ENCODE measurements at regions not wholly inside any gene's neighbourhood (a gene's known extent, or its start where the extent isn't known, plus 50 kb on each side); places are given as distances from the start of the nearest gene placed in this dataset.
"Not testable (repeated sequence)": the region's sequence is repeated elsewhere in the genome, so short reads cannot be mapped to it uniquely, and the experiment has no call there.

GRCh38 chr7:81294897-81295515 lies 376.2 kb upstream of the SEMA3C start:
- TF ChIP-seq POLR2A (IDR thresholded peaks at IDR 0.05) (no peak), CTCF (IDR thresholded peaks at IDR 0.05) (no peak), POLR2AphosphoS5 (IDR thresholded peaks at IDR 0.05) (no peak), EP300 (IDR thresholded peaks at IDR 0.05) (no peak)
- Histone ChIP-seq H3K4me1 (peaks cover 15% of the 10 kb centered on the region), H3K27ac (no peak overlapping the region), H3K36me3 (no peaks in the 10 kb centered on the region), H3K9me3 (no peaks in the 10 kb centered on the region), H3K4me3 (no peak overlapping the region), H3K27me3 (no peaks in the 10 kb centered on the region)
- 95% methylated on average over 6 of the region's 12 CpGs for WGBS
- DNase-seq (ENCODE audit: low spot score in 2 of 2), result no peak

GRCh38 chr7:81293806-81294205 lies 375.0 kb upstream of the SEMA3C start:
- 80% methylated on average over 1 of the region's 1 CpG for WGBS
- Histone ChIP-seq H3K36me3 (no peaks in the 10 kb centered on the region), H3K27ac (no peak overlapping the region), H3K9me3 (no peaks in the 10 kb centered on the region), H3K27me3 (no peaks in the 10 kb centered on the region), H3K4me3 (no peak overlapping the region), H3K4me1 (peaks cover 6% of the 10 kb centered on the region)
- TF ChIP-seq EP300 (IDR thresholded peaks at IDR 0.05) (no peak), CTCF (IDR thresholded peaks at IDR 0.05) (no peak), POLR2A (IDR thresholded peaks at IDR 0.05) (no peak), POLR2AphosphoS5 (IDR thresholded peaks at IDR 0.05) (no peak)
- DNase-seq (ENCODE audit: low spot score in 2 of 2), result no peak

- not testable (repeated sequence) for DNase-seq (ENCODE audit: low spot score in 2 of 2); H3K27me3 ChIP-seq; H3K27ac ChIP-seq; H3K36me3 ChIP-seq; H3K9me3 ChIP-seq; H3K4me3 ChIP-seq; H3K4me1 ChIP-seq
- WGBS, result 98% methylated on average over 4 of the region's 4 CpGs
Observed at GRCh38 chr7:81286754-81287153, 367.9 kb upstream of the SEMA3C start.

- no peak for DNase-seq (ENCODE audit: low spot score in 2 of 2)
- WGBS, result 85% methylated on average over 4 of the region's 4 CpGs
- Histone ChIP-seq H3K36me3 (no peaks in the 10 kb centered on the region), H3K9me3 (no peaks in the 10 kb centered on the region), H3K4me3 (no peak overlapping the region), H3K27me3 (no peaks in the 10 kb centered on the region), H3K27ac (no peak overlapping the region), H3K4me1 (no peaks in the 10 kb centered on the region)
- TF ChIP-seq CTCF (IDR thresholded peaks at IDR 0.05) (no peak), POLR2AphosphoS5 (IDR thresholded peaks at IDR 0.05) (no peak), POLR2A (IDR thresholded peaks at IDR 0.05) (no peak), EP300 (IDR thresholded peaks at IDR 0.05) (no peak)
Observed at GRCh38 chr7:81285142-81285871, 366.5 kb upstream of the SEMA3C start.

GRCh38 chr7:81284576-81284975 lies 365.7 kb upstream of the SEMA3C start:
- TF ChIP-seq CTCF (IDR thresholded peaks at IDR 0.05), result no peak
- no peak for TF ChIP-seq POLR2A (IDR thresholded peaks at IDR 0.05)
- no peak for TF ChIP-seq POLR2AphosphoS5 (IDR thresholded peaks at IDR 0.05)
- no peak for TF ChIP-seq EP300 (IDR thresholded peaks at IDR 0.05)
- Histone ChIP-seq H3K9me3 (no peaks in the 10 kb centered on the region), H3K4me1 (no peaks in the 10 kb centered on the region), H3K27me3 (no peaks in the 10 kb centered on the region), H3K4me3 (no peak overlapping the region), H3K27ac (no peak overlapping the region), H3K36me3 (no peaks in the 10 kb centered on the region)
- 88% methylated on average over 1 of the region's 1 CpG for WGBS
- no peak for DNase-seq (ENCODE audit: low spot score in 2 of 2)

Measured in suprapubic skin (tissue), 4 donors.